ENCODE measurements at regions not wholly inside any gene's neighbourhood (a gene's known extent, or its start where the extent isn't known, plus 50 kb on each side); places are given as distances from the start of the nearest gene placed in this dataset.

DNA sequence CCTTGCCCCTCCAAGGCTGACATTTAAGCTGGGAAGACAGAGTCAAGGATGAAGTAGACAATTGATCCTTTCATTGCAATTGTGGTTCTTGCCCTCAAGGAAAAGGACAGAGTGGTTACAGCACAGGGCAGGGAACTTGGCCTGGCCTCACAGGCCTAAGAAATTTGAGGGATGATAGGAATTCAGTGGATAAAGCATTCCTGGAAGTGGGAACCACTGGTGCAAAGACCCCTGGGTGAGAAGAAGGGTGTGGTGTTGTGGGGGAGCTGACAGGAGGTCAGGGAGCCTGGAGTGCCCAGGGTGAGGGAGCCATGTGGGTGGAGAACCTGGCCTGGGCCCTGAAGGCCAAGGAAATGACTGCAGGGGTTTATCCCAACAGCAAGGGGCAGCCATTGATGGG is 287.4 kb downstream of the UACA start:
- Histone ChIP-seq H3K4me3 (ENCODE audit: insufficient read length, low read depth) (no peak overlapping the region), H3K27me3 (ENCODE audit: insufficient read depth, insufficient read length) (no peaks in the 10 kb centered on the region), H3K36me3 (ENCODE audit: insufficient read depth, insufficient read length, low read length) (no peaks in the 10 kb centered on the region), H3K4me1 (ENCODE audit: insufficient read depth, insufficient read length) (peaks cover 3% of the 10 kb centered on the region), H3K9ac (ENCODE audit: insufficient read length, low read depth) (no peak overlapping the region), H3K9me3 (ENCODE audit: insufficient read depth, low read length) (no peaks in the 10 kb centered on the region)
- TF ChIP-seq ZNF274 (IDR thresholded peaks at IDR 0.05; ENCODE audit: low read depth, low read length): no peak
- TF ChIP-seq YY1 (IDR thresholded peaks at IDR 0.05; ENCODE audit: insufficient read depth, insufficient read length): no peak
- TF ChIP-seq SUZ12 (IDR thresholded peaks at IDR 0.05; ENCODE audit: extremely low read depth, insufficient read depth, insufficient read length): no peak
- DNase-seq (ENCODE audit: low read depth, low spot score): no peak

DNA sequence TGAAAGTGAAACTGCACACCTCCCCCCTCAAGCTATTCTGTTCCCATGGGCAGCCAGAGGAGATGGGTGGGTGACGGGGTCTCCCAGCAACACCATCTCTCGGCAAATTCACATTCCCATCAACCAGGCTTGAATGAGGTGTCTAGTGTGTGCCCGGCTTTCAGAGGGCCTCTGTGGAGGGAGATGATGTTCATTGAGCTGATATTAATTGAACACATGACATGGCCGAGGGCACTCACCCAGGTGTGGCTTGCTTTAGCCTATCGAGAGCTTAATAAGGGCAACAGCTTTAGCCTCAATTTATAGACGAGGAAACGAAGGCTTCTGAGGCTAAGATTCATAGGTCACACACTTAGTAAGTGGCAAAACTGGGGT is 288.0 kb downstream of the UACA start:
- Histone ChIP-seq H3K9me3 (ENCODE audit: insufficient read depth, low read length) (no peaks in the 10 kb centered on the region), H3K4me1 (ENCODE audit: insufficient read depth, insufficient read length) (peaks cover 5% of the 10 kb centered on the region), H3K36me3 (ENCODE audit: insufficient read depth, insufficient read length, low read length) (no peaks in the 10 kb centered on the region), H3K9ac (ENCODE audit: insufficient read length, low read depth) (no peak overlapping the region), H3K27me3 (ENCODE audit: insufficient read depth, insufficient read length) (no peaks in the 10 kb centered on the region), H3K4me3 (ENCODE audit: insufficient read length, low read depth) (no peak overlapping the region)
- no peak for TF ChIP-seq SUZ12 (IDR thresholded peaks at IDR 0.05; ENCODE audit: extremely low read depth, insufficient read depth, insufficient read length)
- no peak for TF ChIP-seq ZNF274 (IDR thresholded peaks at IDR 0.05; ENCODE audit: low read depth, low read length)
- TF ChIP-seq YY1 (IDR thresholded peaks at IDR 0.05; ENCODE audit: insufficient read depth, insufficient read length): no peak
- DNase-seq (ENCODE audit: low read depth, low spot score): no peak

DNA sequence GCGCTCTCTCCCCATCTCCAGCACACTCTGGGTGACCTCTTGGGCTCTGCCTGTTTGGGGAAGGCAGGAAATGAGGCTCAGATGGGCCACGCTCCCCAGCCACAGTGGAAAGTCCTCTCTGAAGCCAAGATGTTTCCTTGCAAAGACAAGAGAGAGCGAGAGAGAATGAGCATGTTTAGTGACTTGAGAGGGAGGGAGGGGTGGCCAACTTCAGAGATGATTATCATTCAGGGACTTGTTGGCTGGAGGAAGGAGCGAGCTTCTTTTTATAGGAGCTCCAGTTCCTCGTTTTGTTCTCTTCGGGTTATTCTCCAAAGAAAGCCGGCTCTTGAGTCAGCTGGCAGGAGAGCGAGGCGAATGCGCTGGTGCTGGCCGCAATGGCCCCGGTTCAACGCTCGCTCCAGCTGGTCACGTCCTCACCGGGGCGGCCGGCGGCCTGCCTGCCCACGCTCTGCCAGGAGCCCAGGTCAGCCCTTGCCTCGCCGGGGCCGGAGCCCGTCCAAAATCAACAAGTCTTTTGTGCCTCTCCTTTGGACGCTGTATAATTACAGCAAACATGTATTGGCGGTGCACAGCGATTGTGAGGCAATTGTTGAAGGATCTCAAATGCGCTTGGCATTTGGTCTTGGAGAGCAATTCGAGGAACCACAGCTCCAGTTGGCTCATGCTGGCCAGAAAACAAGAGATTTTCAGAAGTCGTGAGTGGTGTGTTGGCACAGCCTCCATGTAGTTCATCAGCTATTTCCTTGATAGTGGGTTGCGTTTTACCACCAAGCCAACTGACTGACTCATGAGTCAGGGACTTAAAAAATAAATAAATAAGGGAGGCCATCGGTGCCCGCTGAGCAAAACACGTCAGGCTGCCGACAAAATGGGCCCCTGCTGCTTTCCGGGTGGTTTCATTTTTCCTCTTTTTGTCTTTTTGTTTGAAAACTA is 288.6 kb downstream of the UACA start:
- TF ChIP-seq YY1 (IDR thresholded peaks at IDR 0.05; ENCODE audit: insufficient read depth, insufficient read length): no peak
- TF ChIP-seq SUZ12 (IDR thresholded peaks at IDR 0.05; ENCODE audit: extremely low read depth, insufficient read depth, insufficient read length): no peak
- TF ChIP-seq ZNF274 (IDR thresholded peaks at IDR 0.05; ENCODE audit: low read depth, low read length): no peak
- no peak for DNase-seq (ENCODE audit: low read depth, low spot score)
- H3K9ac ChIP-seq (ENCODE audit: insufficient read length, low read depth): no peak overlapping the region

GRCh38 chr15:70473581-70474370 is 289.6 kb downstream of the UACA start:
- no peak overlapping the region for H3K9ac ChIP-seq (ENCODE audit: insufficient read length, low read depth)
- DNase-seq (ENCODE audit: low read depth, low spot score): no peak
- no peak overlapping the region for H3K4me3 ChIP-seq (ENCODE audit: insufficient read length, low read depth)
- H3K27me3 ChIP-seq (ENCODE audit: insufficient read depth, insufficient read length): no peaks in the 10 kb centered on the region
- no peaks in the 10 kb centered on the region for H3K36me3 ChIP-seq (ENCODE audit: insufficient read depth, insufficient read length, low read length)
- TF ChIP-seq YY1 (IDR thresholded peaks at IDR 0.05; ENCODE audit: insufficient read depth, insufficient read length): no peak
- no peaks in the 10 kb centered on the region for H3K9me3 ChIP-seq (ENCODE audit: insufficient read depth, low read length)
- H3K4me1 ChIP-seq (ENCODE audit: insufficient read depth, insufficient read length): peaks cover 13% of the 10 kb centered on the region

More for the DNA sequence above, 288.6 kb downstream of the UACA start:
- peaks cover 10% of the 10 kb centered on the region for H3K4me1 ChIP-seq (ENCODE audit: insufficient read depth, insufficient read length)
- H3K36me3 ChIP-seq (ENCODE audit: insufficient read depth, insufficient read length, low read length): no peaks in the 10 kb centered on the region
- H3K4me3 ChIP-seq (ENCODE audit: insufficient read length, low read depth): no peak overlapping the region
- no peaks in the 10 kb centered on the region for H3K9me3 ChIP-seq (ENCODE audit: insufficient read depth, low read length)
- no peaks in the 10 kb centered on the region for H3K27me3 ChIP-seq (ENCODE audit: insufficient read depth, insufficient read length)

GRCh38 chr15:70471517-70471916 is 291.8 kb downstream of the UACA start:
- no peaks in the 10 kb centered on the region for H3K27me3 ChIP-seq (ENCODE audit: insufficient read depth, insufficient read length)
- TF ChIP-seq YY1 (IDR thresholded peaks at IDR 0.05; ENCODE audit: insufficient read depth, insufficient read length): no peak
- no peak for TF ChIP-seq ZNF274 (IDR thresholded peaks at IDR 0.05; ENCODE audit: low read depth, low read length)
- TF ChIP-seq SUZ12 (IDR thresholded peaks at IDR 0.05; ENCODE audit: extremely low read depth, insufficient read depth, insufficient read length): no peak
- DNase-seq (ENCODE audit: low read depth, low spot score): no peak
- H3K4me3 ChIP-seq (ENCODE audit: insufficient read length, low read depth): no peak overlapping the region
- H3K4me1 ChIP-seq (ENCODE audit: insufficient read depth, insufficient read length): peaks cover 23% of the 10 kb centered on the region
- no peaks in the 10 kb centered on the region for H3K9me3 ChIP-seq (ENCODE audit: insufficient read depth, low read length)
- no peaks in the 10 kb centered on the region for H3K36me3 ChIP-seq (ENCODE audit: insufficient read depth, insufficient read length, low read length)
- no peak overlapping the region for H3K9ac ChIP-seq (ENCODE audit: insufficient read length, low read depth)

DNA sequence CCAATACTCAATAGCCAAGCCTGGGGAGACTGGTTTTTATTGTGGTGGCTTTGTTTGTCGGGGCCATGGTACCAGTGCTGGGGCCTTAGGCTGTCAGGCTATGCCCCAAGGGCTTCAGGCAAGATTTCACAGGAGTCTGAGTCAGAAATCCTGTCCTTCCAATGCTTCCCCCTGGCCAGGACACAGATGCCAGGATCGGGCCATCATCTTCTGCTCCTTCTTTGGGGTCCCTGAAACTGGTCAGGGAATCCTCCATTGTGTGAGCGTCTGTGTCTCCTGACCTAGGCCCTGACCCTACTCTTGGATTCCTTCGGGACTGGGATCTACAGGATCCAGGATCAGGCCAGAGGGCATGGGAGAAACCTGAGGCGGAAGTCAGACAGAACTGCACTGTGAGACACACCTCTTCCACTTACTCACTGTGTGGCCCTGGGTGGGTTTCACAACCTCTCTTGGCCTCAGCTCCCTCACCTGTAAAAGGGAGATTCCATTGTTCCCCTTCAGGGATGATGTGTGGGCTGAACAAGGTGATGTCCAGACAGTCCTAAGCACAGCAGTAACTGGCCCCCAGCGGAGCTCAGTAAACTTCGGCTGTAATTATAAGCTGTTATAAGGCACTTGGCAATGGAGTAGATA is 292.7 kb downstream of the UACA start:
- Histone ChIP-seq H3K4me1 (ENCODE audit: insufficient read depth, insufficient read length) (peaks cover 24% of the 10 kb centered on the region), H3K36me3 (ENCODE audit: insufficient read depth, insufficient read length, low read length) (no peaks in the 10 kb centered on the region), H3K9me3 (ENCODE audit: insufficient read depth, low read length) (no peaks in the 10 kb centered on the region), H3K4me3 (ENCODE audit: insufficient read length, low read depth) (no peak overlapping the region), H3K27me3 (ENCODE audit: insufficient read depth, insufficient read length) (no peaks in the 10 kb centered on the region), H3K9ac (ENCODE audit: insufficient read length, low read depth) (no peak overlapping the region)
- DNase-seq (ENCODE audit: low read depth, low spot score): no peak
- TF ChIP-seq SUZ12 (IDR thresholded peaks at IDR 0.05; ENCODE audit: extremely low read depth, insufficient read depth, insufficient read length) (no peak), ZNF274 (IDR thresholded peaks at IDR 0.05; ENCODE audit: low read depth, low read length) (no peak), YY1 (IDR thresholded peaks at IDR 0.05; ENCODE audit: insufficient read depth, insufficient read length) (no peak)

All from NT2/D1 (cell line).